NCI-H1694 treated with DMSO at 0.1 percent for 48 hours (cell line): ENCODE measurements at regions not wholly inside any gene's neighbourhood (a gene's known extent, or its start where the extent isn't known, plus 50 kb on each side); places are given as distances from the start of the nearest gene placed in this dataset.

Source experiments
- DNase-seq: peaks from one replicate; lab custom pipeline; 2025; lab: John Stamatoyannopoulos, UW

DNA sequence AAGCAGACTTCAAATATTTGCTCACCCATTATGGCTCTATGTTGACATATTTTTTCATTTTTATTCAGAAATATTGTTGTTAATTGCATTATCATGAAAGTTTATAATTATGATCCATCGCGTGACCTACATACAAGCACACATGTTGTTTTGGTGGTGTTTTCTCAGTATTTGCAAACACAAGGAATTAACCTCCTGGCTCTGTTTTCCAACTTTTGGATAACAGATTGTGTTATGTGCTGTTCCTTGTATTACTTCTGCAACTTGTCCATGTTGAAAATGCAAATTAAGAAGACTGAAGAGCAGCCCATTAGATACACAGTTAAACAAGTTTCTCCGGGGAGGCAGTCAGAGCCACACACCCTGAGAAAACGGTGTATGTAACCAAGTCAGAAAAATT, 201.2 kb downstream of the SEC23A start:
- no peak for DNase-seq

DNA sequence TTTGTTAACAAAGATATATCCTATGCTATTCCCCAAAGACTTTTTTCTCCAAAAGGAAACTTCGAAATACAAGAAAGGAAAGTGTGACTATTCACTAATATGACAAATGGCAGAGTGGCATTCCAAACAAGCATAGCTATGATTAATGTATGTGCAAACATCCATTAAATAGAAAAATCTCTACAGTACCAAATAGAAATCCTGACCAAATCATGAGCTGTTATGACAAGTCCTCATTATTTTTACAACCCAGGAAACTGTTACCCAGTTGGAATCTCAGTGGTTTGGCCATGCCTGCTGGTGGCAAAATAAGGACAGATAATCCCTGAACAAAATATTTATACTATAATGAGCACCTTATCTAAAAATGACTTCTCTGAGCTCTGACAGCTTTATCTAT, 202.1 kb downstream of the SEC23A start:
- DNase-seq = no peak

DNA sequence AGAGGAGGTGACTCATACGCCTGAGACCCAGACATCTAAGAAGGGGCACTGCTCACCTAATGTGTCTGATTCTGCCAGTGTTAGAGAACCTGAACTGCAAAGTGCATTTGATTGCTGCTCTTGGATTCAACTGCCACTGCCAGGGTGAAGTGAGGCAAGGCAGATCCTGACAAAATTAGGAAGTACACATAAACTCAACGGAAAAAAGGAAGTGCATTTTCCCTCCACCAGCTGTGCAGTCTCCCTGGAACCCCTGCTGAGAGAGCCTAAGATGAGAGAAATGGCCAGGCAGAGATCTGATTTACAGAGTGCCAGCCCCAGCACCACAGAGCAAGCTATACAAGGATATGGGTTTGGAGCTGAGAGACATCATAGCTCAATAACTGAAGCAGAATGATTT, 215.3 kb downstream of the SEC23A start:
- DNase-seq = no peak

DNA sequence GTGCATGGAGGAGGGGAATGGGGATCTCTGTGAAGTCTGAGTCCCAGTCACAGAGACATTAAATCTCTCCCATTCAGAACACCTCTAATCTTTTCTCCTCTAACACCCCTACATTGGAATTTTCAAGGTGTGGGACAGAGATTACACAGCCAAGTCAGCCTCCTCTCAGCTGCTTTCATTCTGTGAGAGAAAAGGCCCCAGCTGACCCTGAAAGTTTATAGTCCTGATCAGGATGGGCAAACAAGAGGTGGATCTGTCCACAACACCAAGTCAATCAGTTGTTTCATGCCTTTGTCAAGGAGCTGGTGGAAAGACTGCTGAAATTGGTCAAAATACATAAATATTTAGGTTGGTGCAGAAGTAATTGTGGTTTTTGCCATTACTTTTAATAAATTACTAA, 218.9 kb downstream of the SEC23A start:
- DNase-seq = no peak

DNA sequence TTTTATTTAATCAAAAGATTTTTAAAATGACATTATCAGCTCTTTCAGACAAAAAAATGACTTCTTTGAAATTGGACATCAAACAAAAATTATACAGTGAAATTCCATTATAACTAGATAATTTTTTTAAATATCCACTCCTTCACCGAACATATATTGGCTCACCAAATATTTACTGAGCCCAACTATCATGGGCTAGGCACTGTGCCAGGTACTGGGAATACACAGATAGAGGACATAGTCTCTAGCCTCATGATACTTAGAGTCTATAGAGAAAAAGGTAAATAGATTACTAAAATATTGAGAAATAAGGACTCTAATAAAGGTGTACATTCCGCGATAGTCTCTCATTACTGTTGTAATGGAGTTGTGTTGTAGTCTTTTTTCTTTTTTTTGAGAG, 219.9 kb downstream of the SEC23A start:
- DNase-seq = no peak

DNA sequence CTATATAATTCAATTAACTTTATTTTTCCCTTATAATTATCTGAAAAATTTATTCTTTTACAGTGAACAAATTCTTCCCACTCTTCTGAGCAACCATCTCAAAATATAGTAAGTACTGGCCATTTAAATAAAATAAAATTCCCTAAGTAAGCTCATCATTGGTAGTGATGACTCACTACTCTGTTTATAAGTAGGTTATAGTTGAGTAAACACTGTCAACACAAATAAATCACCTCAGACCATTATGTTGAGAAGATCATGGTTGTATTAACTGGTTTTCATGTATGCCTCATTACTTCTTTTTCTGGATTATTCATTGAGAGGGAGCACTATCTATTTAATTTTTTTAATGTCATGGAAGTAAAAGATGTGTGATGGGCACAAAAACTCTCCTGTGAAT, 220.5 kb downstream of the SEC23A start:
- no peak for DNase-seq

DNA sequence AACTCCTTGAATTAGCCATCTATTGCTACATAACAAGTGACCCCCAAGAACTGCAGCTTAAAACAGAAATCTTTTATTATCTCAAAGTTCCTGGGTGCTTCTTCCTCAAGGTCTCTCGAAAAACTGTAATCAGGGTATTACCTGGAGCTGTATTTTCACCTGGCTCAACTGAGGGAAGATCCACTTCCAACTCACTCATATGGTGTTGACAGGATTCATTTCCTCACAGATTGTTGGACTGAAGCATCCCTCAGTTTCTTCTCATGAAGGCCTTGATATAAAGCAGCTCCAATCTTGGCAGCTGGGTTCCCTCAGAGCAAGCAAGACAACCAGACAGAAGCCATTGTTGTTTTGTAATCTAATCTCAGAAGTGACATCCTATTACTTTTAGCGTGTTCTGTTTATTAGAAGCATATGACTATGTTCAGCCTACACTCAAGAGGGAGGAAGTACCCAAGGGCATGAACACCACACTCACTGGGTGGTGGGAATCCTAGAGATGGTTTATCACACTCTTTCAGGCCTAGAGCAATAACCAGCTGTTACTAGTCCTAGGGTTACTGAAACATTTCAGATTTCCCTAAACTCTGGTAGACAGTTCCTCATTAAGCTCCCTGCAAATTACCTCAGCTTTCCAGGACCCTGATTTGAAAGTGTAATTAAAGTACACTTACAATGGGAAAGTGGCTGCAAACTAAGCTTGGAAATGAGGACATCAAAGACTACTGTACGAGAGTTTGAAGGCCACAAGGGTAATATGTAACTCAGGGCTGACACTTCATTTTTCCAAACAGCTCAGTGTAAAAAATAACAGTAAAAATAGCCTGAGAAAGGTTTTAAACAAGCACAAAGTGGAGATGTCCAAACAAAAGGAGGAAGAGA, 222.2 kb downstream of the SEC23A start:
- no peak for DNase-seq

DNA sequence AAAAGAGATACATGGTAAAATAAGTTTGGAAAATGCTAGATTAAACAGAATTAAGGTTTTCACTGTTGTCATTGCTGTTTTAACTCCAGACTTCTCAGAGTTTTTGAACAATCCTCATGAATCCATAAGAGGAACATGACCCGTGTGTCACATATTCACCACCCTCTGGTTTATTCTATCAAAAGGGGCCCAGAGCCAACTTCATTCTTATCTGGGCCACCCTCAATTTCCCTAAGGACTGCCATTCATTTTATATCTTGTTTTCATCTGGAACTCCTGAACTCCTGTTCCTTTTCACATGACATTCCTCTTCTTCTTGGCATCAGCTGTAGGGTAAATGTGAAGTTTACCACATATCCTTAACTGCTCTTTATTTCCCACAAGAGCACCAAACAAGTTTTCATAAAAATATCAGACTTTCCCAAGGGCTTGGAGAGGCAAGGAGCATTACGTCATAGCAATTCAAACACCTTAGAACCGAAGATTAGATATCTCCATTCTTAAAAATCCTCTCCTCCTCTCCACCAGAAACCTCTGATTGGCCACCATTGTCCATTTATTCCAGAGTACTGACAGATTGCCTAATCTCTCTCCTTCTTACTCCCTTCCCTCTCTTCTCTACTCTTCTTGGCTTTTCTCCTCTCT, 225.2 kb downstream of the SEC23A start:
- DNase-seq = no peak

DNA sequence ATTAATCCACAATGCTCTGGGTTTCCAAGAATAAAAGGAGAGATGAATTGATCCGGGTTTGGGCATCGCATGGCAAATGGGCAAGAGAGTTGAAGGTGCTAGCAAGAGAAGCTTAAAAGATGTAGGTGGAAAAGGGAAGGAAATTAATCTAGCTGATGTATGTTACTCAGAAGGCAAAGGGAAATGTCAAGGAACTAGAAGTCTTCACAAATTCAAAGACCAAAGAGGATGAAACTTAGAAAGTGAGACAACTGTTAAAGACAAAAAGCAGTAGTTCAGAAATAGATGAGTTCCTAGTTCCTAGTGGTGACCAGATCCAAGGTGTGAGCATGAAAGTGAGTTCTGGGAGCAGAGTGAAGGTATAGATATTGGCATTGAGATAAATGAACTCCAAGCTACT, 228.3 kb downstream of the SEC23A start:
- DNase-seq = no peak

DNA sequence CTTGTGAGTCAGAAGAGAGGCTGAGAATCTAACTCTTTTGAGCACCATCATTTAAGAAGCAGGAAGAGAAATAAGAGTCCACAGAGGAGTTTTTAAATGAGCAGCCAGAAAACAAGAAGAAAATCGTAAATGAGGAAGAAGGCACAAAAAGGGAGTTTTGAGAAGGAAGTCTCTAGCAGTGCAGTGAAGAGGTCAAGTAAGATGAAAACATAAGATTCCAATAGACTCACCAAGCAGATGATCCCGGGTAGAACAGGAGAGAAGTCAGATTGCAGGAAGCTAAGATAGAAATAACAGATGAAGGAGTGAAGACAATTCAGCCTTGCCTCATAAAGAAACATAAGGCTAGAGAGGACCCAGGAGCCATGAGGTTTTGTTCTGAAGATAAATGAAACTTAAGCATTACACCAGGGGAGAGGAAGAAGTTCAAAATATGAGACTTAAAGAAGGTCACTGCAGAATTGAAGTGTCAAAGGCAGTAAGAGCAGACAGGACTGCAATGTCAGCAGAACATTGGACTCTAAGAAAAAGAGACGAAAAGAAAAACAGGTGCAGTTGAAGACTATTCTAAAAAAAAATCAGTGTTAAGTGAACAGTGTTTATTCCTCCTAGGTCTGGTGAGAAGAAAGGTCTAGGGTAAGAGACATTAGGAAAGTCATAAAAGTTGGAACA, 229.0 kb downstream of the SEC23A start:
- DNase-seq = no peak

DNA sequence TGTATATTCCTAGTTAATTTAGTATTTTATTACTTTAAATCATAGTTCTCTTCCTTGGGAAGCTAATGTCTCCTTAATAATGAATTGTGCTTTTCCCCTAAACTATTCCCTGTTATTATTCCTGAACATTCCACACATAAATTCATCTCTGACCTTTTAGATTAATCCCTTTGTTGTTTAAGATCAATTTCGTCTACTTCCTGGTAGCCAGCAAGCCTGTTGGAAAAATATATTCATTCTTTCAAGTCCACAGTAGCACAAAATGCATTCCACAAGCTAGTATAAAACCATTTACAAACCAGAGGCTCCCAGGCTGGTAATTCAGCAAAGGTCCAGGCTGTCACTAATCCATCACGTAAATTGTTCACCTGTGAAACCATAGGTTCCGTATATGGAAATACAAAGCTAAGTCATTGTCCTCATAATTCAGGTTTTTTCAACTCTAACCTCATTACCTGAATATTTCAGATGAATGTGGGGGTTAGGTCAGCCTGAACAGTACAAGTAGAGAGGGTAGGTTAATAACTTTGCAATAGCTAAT, 232.7 kb downstream of the SEC23A start:
- DNase-seq = no peak

DNA sequence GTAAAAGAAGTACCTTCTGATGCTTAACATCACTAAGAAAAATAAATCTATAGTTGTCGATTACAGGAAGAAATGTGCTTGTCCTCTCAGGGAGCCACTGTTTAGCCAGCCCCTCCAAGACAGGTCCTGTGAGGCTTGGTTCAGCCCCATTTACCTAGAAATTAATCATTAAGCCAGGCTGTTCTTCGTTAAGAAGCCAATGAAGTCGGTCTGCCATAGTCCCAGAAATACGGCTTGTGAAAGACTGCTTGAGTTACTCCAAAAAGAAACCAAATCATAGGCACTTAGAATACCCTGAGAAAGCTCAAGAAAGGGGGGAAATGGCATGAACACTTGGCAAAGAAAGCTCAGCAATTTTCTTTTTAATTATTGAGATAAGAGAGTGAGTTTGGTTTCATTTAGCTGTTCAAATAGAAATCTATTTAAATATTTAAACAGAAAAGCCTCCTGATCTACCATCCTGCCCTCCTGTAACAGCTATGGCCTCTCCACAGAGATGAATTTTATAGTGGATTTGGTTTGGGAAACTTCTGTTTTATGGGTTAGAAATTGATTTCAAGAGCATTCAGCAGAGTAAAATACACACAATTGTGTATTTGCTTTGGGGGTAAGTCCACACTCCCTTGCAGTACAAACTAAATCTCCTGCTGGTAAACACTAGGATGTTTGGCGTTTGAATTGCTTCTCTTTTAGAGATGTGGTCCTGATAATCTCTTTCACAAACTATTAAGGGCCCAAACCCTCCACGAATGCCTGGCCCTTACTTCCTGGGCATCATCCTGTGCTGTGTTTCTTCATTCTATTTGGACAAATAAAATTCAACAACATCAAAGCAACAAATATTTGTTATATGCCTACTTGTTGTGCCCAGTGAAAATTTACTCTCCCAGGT, 234.4 kb downstream of the SEC23A start:
- DNase-seq = no peak

DNA sequence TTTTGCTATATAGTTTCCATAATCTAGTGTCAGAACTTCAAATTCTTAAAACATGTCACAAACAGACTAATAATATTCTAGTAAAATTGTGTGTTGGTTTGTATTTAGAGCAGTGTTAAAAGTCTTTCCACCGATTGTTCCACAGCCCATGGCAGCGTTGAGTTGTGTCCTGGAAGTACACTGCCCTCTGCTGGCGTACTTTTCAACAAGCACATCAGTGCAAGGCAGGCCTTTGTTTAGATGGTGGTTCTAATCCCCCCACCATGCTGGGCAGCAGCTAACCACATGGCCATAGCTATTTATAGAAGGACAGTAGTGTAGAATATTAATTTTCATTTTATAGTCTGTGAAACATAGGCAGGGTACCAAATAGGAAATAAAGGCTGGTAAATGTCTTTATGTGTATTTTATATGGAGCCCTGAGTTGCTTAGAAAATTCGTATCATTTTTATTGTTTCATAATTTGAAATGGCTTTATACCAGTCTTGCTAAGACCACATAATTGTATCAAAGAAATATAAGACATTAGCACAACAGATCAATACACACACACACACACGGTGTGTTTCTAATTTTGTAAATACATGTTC, 235.4 kb downstream of the SEC23A start:
- DNase-seq = peak; percentile 84

DNA sequence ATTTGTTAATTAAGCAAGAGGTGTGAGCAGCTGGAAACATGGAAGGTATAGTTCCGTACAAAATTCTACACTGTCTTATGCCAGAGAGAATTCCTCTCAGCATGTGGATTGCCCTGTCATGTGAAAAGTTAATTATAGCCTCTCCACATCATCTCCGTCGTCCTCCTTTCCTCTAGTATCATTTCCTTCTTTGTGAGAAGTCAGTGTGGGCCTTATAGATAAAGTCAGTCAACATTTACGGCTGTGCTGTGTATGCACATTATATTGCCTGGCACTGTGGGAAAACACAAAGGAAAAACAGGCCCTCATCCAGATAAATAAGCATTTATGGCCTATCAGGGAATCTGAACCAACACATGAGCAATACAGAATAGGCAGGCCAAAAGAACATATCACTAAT, 236.6 kb downstream of the SEC23A start:
- DNase-seq = no peak

DNA sequence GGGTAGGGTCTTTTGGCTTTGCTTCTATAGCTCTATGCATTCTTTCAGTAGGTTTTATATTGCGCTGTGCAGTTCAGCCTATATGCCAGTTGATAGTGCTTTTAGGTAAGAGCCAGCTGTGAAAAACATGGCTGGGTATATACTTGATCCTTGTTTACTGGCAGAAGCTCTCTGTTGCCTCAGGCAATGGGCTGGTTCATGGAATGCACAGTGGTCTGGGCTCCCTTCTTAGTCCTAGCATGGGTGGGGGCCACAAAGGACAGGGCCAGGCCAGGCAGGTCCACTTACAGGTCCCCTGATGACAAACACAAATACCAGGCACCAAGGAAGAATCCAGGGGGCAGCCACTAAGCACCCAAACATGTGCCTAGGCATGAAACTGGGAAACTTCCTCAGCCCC, 240.7 kb downstream of the SEC23A start:
- DNase-seq = no peak

DNA sequence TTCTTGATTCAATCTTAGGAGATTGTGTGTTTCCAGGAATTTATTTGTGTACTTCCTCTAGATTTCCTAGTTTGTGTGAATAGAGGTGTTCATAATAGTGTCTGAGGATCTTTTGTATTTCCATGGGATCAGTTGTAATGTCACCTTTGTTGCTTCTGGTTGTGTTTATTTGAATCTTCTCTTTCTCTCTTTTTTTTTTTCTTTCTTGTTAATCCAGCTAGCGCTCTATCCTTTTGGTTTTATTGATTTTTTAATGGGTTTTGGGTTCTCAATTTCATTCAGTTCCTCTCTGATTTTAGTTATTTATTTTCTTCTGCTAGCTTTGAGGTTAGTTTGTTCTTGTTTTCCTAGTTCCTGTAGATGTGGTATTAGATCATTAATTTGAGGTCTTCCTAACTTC, 242.5 kb downstream of the SEC23A start:
- DNase-seq = no peak

DNA sequence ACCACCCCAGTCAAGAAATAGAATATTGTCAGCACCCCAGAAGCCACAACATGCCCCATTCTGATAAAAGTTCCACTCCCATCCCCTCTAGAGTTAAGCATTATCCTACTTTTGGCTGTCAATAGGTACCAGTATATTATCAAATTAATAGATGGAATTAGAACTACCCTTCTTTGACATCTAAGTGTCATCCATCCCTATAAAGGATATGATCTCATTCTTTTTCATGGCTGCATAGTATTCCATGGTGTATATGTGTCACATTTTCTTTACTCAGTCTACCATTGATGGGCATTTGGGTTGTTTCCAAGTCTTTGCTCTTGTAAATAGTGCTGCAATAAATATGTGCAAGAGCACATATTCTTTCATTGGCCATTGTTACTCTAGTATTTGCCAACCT, 246.2 kb downstream of the SEC23A start:
- DNase-seq = no peak

DNA sequence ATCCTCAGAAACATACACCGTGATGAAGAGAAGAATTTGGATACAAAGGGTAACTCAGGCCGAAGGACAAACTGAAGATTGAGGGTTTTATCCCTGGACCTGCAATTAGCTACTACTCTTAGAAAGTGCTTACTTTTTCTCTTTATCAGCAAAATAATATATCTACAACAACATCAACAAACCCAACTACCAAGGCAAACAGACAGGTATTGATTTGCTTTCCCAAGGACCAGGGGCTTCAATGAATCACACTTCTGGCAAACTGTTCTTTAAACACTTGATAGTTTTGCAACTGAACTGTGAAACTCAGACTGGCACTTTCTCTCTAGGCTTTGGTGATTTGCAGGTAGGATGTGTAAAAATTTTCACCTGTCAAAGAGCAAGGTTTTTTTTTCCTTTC, 247.5 kb downstream of the SEC23A start:
- DNase-seq = no peak

DNA sequence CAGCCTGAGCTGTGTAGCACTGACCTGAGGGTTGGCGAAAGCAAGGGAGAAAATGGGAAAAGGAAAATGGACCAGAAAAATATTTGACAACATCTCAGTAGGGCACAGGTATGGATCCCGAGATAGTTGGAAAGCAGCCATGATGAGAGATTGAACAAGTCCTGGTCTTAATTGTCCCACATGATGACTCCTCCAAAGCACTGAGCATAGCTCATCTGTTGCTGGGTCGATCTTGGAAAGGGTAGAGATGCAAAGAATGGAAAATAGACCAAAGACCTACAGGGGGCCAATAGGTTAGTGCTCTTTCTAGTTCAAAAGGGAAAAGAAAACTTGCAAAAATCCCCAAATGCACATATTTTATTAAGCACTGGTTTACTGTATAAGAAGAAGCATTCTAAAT, 251.9 kb downstream of the SEC23A start:
- no peak for DNase-seq

DNA sequence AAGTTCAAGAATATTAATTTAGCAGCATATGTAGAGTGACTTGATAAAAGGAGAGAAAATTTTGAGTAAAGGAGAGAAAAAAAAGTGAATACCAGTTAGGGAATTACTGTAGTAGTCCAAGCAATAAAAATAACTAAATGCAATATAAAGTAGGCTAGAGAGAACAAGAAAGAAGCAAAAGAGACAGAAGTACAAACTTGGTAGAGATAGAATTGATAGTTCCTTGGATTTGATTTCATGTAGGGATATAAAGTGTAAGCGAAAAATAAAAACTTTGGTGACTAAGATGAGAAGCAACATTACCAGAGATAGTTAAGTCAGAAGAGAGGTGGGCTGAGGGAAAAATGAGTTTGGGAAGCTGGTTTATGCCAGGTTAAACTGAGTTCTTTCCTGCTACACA, 252.4 kb downstream of the SEC23A start:
- DNase-seq = no peak

DNA sequence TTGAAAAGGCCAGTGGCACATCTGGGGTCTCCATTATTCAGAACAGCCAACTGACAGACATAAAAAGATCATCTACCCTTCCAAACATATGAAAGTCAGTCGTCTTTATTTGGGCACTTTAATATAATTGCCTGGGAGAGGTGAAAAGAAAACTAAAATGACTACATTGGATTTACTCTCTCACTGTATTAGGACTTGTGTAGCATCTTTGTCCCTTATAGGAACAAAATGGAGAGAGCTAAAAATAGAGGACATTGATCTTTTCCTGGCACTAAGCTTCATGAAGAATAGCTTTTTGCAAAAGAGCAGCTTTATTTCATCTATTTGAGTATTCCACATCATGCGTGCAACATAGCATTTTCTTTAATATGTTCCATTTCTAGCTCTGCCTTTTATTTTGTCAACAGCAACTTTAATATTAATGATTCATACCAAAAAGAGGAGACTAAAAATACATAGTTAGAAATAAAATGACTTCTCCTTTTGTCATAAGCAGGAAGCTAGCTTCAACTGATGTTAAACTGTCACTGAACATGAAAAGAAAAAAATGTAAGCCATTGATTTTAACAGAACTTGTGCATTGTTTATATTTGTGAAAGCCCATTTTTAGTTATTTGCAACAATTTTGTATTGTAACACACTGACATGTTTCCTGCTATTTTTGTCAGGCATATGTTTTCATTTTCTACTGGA, 254.6 kb downstream of the SEC23A start:
- DNase-seq = no peak
